ENCODE measurements at regions not wholly inside any gene's neighbourhood (a gene's known extent, or its start where the extent isn't known, plus 50 kb on each side); places are given as distances from the start of the nearest gene placed in this dataset.

DNA sequence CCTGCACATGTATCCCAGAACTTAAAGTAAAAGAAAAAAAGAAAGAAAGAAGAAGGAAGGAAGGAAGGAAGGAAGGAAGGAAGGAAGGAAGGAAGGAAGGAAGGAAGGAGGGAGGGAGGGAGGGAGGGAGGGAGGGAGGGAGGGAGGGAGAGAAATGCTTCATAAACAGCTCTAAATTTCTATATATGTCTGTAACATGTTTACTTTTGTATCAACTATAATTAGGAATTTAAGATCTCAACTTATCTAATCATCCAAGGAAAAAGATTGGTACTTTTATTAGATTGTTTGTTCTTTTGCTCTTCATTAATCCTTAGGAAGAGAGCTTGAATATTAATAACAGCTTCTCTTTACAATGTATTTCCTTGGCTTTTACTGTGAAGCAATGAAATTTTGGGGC, 195.4 kb upstream of the PRMT6 start:
- Histone ChIP-seq H3K4me3 (ENCODE audit: low read length) (no peak overlapping the region), H3K4me2 (ENCODE audit: low read length) (peak overlapping the region; percentile 92; the same call in 1 of the 2 replicates), H3K9ac (ENCODE audit: low read length) (no peak overlapping the region), H3K27me3 (ENCODE audit: low read depth, low read length) (no peaks in the 10 kb centered on the region), H3K36me3 (replicated peaks; ENCODE audit: low read depth, low read length) (no peaks in the 10 kb centered on the region), H3K9me3 (ENCODE audit: insufficient read depth, low read length) (0 out of 2 replicates have a peak, but pooled peaks cover under 1% of the 10 kb centered on the region), H2AFZ (ENCODE audit: low read depth, low read length) (no peak overlapping the region), H3K27ac (ENCODE audit: low read length) (no peak overlapping the region), H3K4me1 (ENCODE audit: low read length) (peaks cover 26% of the 10 kb centered on the region), H4K20me1 (ENCODE audit: insufficient read depth, low read length) (no peaks in the 10 kb centered on the region), H3K79me2 (ENCODE audit: low read length) (no peaks in the 10 kb centered on the region)
- TF ChIP-seq, protein P1, sequence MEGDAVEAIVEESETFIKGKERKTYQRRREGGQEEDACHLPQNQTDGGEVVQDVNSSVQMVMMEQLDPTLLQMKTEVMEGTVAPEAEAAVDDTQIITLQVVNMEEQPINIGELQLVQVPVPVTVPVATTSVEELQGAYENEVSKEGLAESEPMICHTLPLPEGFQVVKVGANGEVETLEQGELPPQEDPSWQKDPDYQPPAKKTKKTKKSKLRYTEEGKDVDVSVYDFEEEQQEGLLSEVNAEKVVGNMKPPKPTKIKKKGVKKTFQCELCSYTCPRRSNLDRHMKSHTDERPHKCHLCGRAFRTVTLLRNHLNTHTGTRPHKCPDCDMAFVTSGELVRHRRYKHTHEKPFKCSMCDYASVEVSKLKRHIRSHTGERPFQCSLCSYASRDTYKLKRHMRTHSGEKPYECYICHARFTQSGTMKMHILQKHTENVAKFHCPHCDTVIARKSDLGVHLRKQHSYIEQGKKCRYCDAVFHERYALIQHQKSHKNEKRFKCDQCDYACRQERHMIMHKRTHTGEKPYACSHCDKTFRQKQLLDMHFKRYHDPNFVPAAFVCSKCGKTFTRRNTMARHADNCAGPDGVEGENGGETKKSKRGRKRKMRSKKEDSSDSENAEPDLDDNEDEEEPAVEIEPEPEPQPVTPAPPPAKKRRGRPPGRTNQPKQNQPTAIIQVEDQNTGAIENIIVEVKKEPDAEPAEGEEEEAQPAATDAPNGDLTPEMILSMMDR (IDR thresholded peaks at IDR 0.05; ENCODE audit: low read depth, low read length), result no peak
- TF ChIP-seq EZH2phosphoT487 (IDR thresholded peaks at IDR 0.05; ENCODE audit: low read depth), result no peak

DNA sequence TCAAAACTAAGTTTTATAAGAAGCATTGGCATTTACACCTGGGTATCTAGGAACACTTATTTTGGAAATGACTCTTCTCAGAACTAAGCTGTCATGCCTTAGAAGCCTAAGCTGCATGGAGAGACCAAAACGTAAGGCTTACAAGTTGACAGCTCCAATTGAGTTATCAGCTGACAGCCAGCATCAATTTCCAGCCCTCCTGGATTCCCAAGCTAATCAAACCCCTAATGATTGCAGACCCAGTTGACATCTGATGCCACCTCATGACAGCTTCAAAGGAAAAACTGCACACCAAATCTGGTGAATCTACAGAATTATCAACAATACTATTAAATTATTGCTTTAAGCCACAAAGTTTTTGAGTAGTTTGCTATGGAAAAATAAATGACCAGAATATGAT, 187.6 kb upstream of the PRMT6 start:
- TF ChIP-seq, protein P1 (IDR thresholded peaks at IDR 0.05; ENCODE audit: low read depth, low read length), result no peak
- TF ChIP-seq EZH2phosphoT487 (IDR thresholded peaks at IDR 0.05; ENCODE audit: low read depth), result no peak
- H3K36me3 ChIP-seq (replicated peaks; ENCODE audit: low read depth, low read length), result peaks cover 6% of the 10 kb centered on the region
- H3K79me2 ChIP-seq (ENCODE audit: low read length), result no peaks in the 10 kb centered on the region
- no peak overlapping the region for H3K27ac ChIP-seq (ENCODE audit: low read length)
- no peak overlapping the region for H3K4me2 ChIP-seq (ENCODE audit: low read length)
- H3K4me3 ChIP-seq (ENCODE audit: low read length), result no peak overlapping the region
- peaks cover 7% of the 10 kb centered on the region; the same call in 1 of the 2 replicates for H3K4me1 ChIP-seq (ENCODE audit: low read length)
- no peaks in the 10 kb centered on the region for H3K27me3 ChIP-seq (ENCODE audit: low read depth, low read length)
- no peak overlapping the region for H2AFZ ChIP-seq (ENCODE audit: low read depth, low read length)
- no peak overlapping the region for H3K9ac ChIP-seq (ENCODE audit: low read length)
- 0 out of 2 replicates have a peak, but pooled peaks cover 4% of the 10 kb centered on the region for H3K9me3 ChIP-seq (ENCODE audit: insufficient read depth, low read length)
- H4K20me1 ChIP-seq (ENCODE audit: insufficient read depth, low read length), result no peaks in the 10 kb centered on the region

DNA sequence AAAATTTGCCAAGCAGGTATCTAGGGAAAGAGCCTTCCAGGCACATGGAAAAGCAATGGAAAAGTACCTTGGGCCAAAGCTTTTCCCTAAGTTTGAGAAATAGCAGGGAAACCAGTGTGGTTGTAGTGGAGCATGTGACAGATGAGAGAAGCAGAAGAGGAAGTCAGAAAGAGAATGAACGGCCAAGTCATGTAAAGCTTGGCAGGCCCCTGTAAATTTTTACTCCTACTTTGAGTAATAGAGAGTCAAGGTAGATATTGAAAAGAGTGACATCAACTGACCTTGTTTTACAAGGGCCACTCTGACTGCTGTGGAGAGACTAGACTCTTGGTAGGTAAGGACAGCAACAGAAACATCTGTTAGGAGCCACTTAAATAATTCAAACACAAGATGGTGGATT, 180.9 kb upstream of the PRMT6 start:
- Histone ChIP-seq H3K27ac (ENCODE audit: low read length) (peak overlapping the region; percentile 99), H3K27me3 (ENCODE audit: low read depth, low read length) (no peaks in the 10 kb centered on the region), H3K79me2 (ENCODE audit: low read length) (no peaks in the 10 kb centered on the region), H3K9me3 (ENCODE audit: insufficient read depth, low read length) (no peaks in the 10 kb centered on the region), H2AFZ (ENCODE audit: low read depth, low read length) (peak overlapping the region; percentile 47; the same call in 1 of the 2 replicates), H3K4me3 (ENCODE audit: low read length) (peak overlapping the region; percentile 59), H3K36me3 (replicated peaks; ENCODE audit: low read depth, low read length) (peaks cover 11% of the 10 kb centered on the region), H4K20me1 (ENCODE audit: insufficient read depth, low read length) (no peaks in the 10 kb centered on the region), H3K4me1 (ENCODE audit: low read length) (peaks cover 39% of the 10 kb centered on the region), H3K9ac (ENCODE audit: low read length) (peak overlapping the region; percentile 80), H3K4me2 (ENCODE audit: low read length) (peak overlapping the region; percentile 81)
- no peak for TF ChIP-seq EZH2phosphoT487 (IDR thresholded peaks at IDR 0.05; ENCODE audit: low read depth)
- TF ChIP-seq, protein P1 (IDR thresholded peaks at IDR 0.05; ENCODE audit: low read depth, low read length), result no peak

DNA sequence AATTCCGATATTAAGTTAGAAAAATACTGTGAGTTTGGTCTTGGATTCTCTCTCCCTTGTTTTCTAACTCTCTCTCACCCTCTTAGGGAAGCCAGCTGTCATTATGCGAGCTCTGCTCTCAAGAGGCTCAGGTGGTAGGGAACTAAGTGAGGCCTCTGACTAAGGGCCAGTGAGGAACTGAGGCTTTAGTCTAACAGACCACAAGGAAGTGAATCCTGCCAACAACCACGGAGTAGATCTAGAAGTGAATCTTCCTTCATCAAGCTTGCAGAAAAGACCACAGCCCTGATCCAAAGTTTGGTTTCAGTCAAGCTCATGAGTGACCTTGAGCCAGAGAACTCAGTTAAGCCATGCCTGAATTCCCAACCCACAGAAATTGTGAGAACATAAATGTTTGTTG, 180.1 kb upstream of the PRMT6 start:
- H4K20me1 ChIP-seq (ENCODE audit: insufficient read depth, low read length), result no peaks in the 10 kb centered on the region
- peaks cover 7% of the 10 kb centered on the region for H3K36me3 ChIP-seq (replicated peaks; ENCODE audit: low read depth, low read length)
- TF ChIP-seq EZH2phosphoT487 (IDR thresholded peaks at IDR 0.05; ENCODE audit: low read depth), result 0 out of 2 replicates have a peak, but pooled peaks have one; percentile 28
- TF ChIP-seq, protein P1 (IDR thresholded peaks at IDR 0.05; ENCODE audit: low read depth, low read length), result no peak
- no peaks in the 10 kb centered on the region for H3K9me3 ChIP-seq (ENCODE audit: insufficient read depth, low read length)
- peak overlapping the region; percentile 59 for H3K4me3 ChIP-seq (ENCODE audit: low read length)
- peak overlapping the region; percentile 80 for H3K9ac ChIP-seq (ENCODE audit: low read length)
- peak overlapping the region; percentile 99 for H3K27ac ChIP-seq (ENCODE audit: low read length)
- H3K27me3 ChIP-seq (ENCODE audit: low read depth, low read length), result no peaks in the 10 kb centered on the region
- H2AFZ ChIP-seq (ENCODE audit: low read depth, low read length), result no peak overlapping the region
- H3K4me2 ChIP-seq (ENCODE audit: low read length), result peak overlapping the region; percentile 81
- H3K79me2 ChIP-seq (ENCODE audit: low read length), result no peaks in the 10 kb centered on the region
- H3K4me1 ChIP-seq (ENCODE audit: low read length), result peaks cover 39% of the 10 kb centered on the region

Data from OCI-LY3 (cell line).